WTC11 (cell line): ENCODE measurements at regions not wholly inside any gene's neighbourhood (a gene's known extent, or its start where the extent isn't known, plus 50 kb on each side); places are given as distances from the start of the nearest gene placed in this dataset.

Experiments used
- ATAC-seq: fragments of 200-7000 bp; cut with Tn5 transposase; 2 replicates; pipeline ENCODE4 v1.10.0; 2021; ENCODE audit warnings: mild to moderate bottlenecking, moderate library complexity
- CTCF ChIA-PET: fragments of 300-600 bp; sonication (Branson Sonifier 250); formaldehyde crosslinking; loops from one replicate; lab custom pipeline; 2021; ENCODE audit warnings: antibody characterized with exemption; lab: Charles Lee
- POLR2A ChIA-PET: fragments of 350-600 bp; sonication (Branson Sonifier 250); formaldehyde crosslinking; loops from one replicate; lab custom pipeline; 2021; ENCODE audit warnings: antibody characterized with exemption; lab: Charles Lee
- DNase-seq: peaks from one replicate; pipeline ENCODE4 v3.0.0; 2021; ENCODE audit warnings: low spot score
- H3K27ac Mint-ChIP-seq: 2 replicates; pipeline ENCODE4 v1.8.0; 2021; ENCODE audit warnings: mixed read lengths
- H3K27me3 Mint-ChIP-seq: 2 replicates; pipeline ENCODE4 v1.8.0; 2021; ENCODE audit warnings: low read depth, mild to moderate bottlenecking, moderate library complexity, mixed read lengths
- H3K36me3 Mint-ChIP-seq: 2 replicates; pipeline ENCODE4 v1.8.0; 2021; ENCODE audit warnings: mixed read lengths
- H3K4me1 Mint-ChIP-seq: 2 replicates; pipeline ENCODE4 v1.8.0; 2022; ENCODE audit warnings: mixed read lengths
- H3K4me3 Mint-ChIP-seq: 2 replicates; pipeline ENCODE4 v1.8.0; 2021; ENCODE audit warnings: mild to moderate bottlenecking, moderate library complexity, mixed read lengths
- H3K9me3 Mint-ChIP-seq: 2 replicates; pipeline ENCODE4 v1.8.0; 2021; ENCODE audit warnings: mixed read lengths
- CBFB ChIP-seq: sonication (generic); formaldehyde crosslinking; IDR thresholded peaks from 2 replicates; pipeline ENCODE4 v1.8.1; 2022; ENCODE audit warnings: mild to moderate bottlenecking, low read depth, missing genetic modification reagents
- CDX4 ChIP-seq: fragments of 250-450 bp; sonication (Bioruptor Pico); IDR thresholded peaks from 2 replicates; pipeline ENCODE4 v1.9.0; 2021; ENCODE audit warnings: moderate library complexity, mild to moderate bottlenecking, inconsistent platforms, borderline replicate concordance
- CREM ChIP-seq: sonication (generic); formaldehyde crosslinking; IDR thresholded peaks from 2 replicates; pipeline ENCODE4 v1.8.1; 2022; ENCODE audit warnings: mild to moderate bottlenecking, missing genetic modification reagents, moderate library complexity
- E2F1 ChIP-seq: sonication (generic); formaldehyde crosslinking; IDR thresholded peaks from 2 replicates; pipeline ENCODE4 v1.8.0; 2022; ENCODE audit warnings: mild to moderate bottlenecking, missing genetic modification reagents
- ELF4 ChIP-seq: sonication (generic); formaldehyde crosslinking; IDR thresholded peaks from 2 replicates; pipeline ENCODE4 v1.8.1; 2022; ENCODE audit warnings: low read depth, mild to moderate bottlenecking, moderate library complexity, missing genetic modification reagents
- IRF1 ChIP-seq: sonication (generic); formaldehyde crosslinking; IDR thresholded peaks from 2 replicates; pipeline ENCODE4 v1.8.0; 2023; ENCODE audit warnings: missing genetic modification reagents
- JUN ChIP-seq: sonication (generic); formaldehyde crosslinking; IDR thresholded peaks from 2 replicates; pipeline ENCODE4 v1.8.0; 2023; ENCODE audit warnings: mild to moderate bottlenecking, missing genetic modification reagents
- MXD4 ChIP-seq: fragments of 250-450 bp; sonication (Bioruptor Pico); IDR thresholded peaks from 2 replicates; pipeline ENCODE4 v1.8.0; 2021; ENCODE audit warnings: mild to moderate bottlenecking, moderate library complexity, borderline replicate concordance
- MYBL2 ChIP-seq: sonication (generic); formaldehyde crosslinking; IDR thresholded peaks from 2 replicates; pipeline ENCODE4 v1.8.1; 2023; ENCODE audit warnings: mild to moderate bottlenecking, moderate library complexity, missing genetic modification reagents
- NR1H2 ChIP-seq: sonication (generic); formaldehyde crosslinking; IDR thresholded peaks from 2 replicates; pipeline ENCODE4 v1.9.0; 2021; ENCODE audit warnings: mild to moderate bottlenecking, moderate library complexity, missing genetic modification reagents
- PREB ChIP-seq: sonication (generic); formaldehyde crosslinking; IDR thresholded peaks from 2 replicates; pipeline ENCODE4 v1.8.1; 2022; ENCODE audit warnings: mild to moderate bottlenecking, missing genetic modification reagents, moderate library complexity, borderline replicate concordance
- PRRX2 ChIP-seq: fragments of 250-450 bp; sonication (Bioruptor Pico); IDR thresholded peaks from 2 replicates; pipeline ENCODE4 v1.8.0; 2021; ENCODE audit warnings: mild to moderate bottlenecking
- RELA ChIP-seq: sonication (generic); formaldehyde crosslinking; IDR thresholded peaks from 2 replicates; pipeline ENCODE4 v1.8.1; 2022; ENCODE audit warnings: missing genetic modification reagents, mild to moderate bottlenecking, borderline replicate concordance
- TEAD4 ChIP-seq: sonication (generic); formaldehyde crosslinking; IDR thresholded peaks from 2 replicates; pipeline ENCODE4 v1.8.0; 2022; ENCODE audit warnings: mild to moderate bottlenecking, missing genetic modification reagents
- ZNF138 ChIP-seq: sonication (generic); formaldehyde crosslinking; conservative IDR thresholded peaks from 2 replicates; pipeline ENCODE4 v1.8.1; 2022; ENCODE audit warnings: mild to moderate bottlenecking, moderate library complexity, missing genetic modification reagents
- ZNF317 ChIP-seq: sonication (generic); formaldehyde crosslinking; IDR thresholded peaks from 2 replicates; pipeline ENCODE4 v1.8.1; 2023; ENCODE audit warnings: low read depth, mild to moderate bottlenecking, moderate library complexity, missing genetic modification reagents, borderline replicate concordance
- ZNF423 ChIP-seq: fragments of 250-450 bp; sonication (Bioruptor Pico); IDR thresholded peaks from 2 replicates; pipeline ENCODE4 v2.1.2; 2022; ENCODE audit warnings: mild to moderate bottlenecking, moderate library complexity
- TF ChIP-seq, protein P1 (sequence below): fragments of 250-450 bp; sonication (Bioruptor Pico); IDR thresholded peaks from 2 replicates; pipeline ENCODE4 v1.9.0; 2021; ENCODE audit warnings: mild to moderate bottlenecking

DNA sequence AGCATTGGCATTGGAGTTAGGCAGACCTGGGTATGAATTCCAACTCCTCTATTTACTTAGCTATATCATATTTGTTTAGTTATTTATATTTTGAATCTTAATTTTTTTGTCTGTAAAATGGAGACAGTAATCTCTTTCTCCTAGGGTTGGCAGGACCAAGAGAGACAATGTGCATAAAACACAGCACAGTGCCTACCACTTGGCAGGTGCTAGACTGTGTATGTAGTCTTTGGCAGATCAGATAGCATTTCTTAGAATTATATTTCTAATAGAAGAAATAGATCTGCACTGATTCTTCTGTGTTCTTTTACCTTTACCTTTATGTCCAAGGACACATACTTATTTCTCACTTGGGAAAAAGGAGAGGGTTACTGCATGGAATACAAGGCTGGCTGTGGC is 177.2 kb downstream of the GIPC2 start:
- peaks cover 16% of the 10 kb centered on the region for H3K4me1 Mint-ChIP-seq
- no peak overlapping the region for H3K4me3 Mint-ChIP-seq
- peaks cover 6% of the 10 kb centered on the region for H3K36me3 Mint-ChIP-seq
- POLR2A ChIA-PET = no interaction called here
- H3K27me3 Mint-ChIP-seq = peaks cover 97% of the 10 kb centered on the region
- TF ChIP-seq PRRX2 = no peak
- TF ChIP-seq CREM (CRISPR knock-in tag) = no peak
- TF ChIP-seq E2F1 (CRISPR knock-in tag) = no peak
- TF ChIP-seq CDX4 (CRISPR knock-in tag) = no peak
- TF ChIP-seq PREB = no peak
- TF ChIP-seq MYBL2 = no peak
- TF ChIP-seq IRF1 (CRISPR knock-in tag) = no peak
- TF ChIP-seq TEAD4 (CRISPR knock-in tag) = no peak
- TF ChIP-seq ZNF138 (CRISPR knock-in tag) = no peak
- TF ChIP-seq, protein P1, sequence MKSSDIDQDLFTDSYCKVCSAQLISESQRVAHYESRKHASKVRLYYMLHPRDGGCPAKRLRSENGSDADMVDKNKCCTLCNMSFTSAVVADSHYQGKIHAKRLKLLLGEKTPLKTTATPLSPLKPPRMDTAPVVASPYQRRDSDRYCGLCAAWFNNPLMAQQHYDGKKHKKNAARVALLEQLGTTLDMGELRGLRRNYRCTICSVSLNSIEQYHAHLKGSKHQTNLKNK = no peak
- TF ChIP-seq ELF4 (CRISPR knock-in tag) = no peak
- TF ChIP-seq RELA (CRISPR knock-in tag) = no peak
- TF ChIP-seq ZNF317 = no peak
- TF ChIP-seq CBFB = no peak
- CTCF ChIA-PET = no interaction called here
- H3K9me3 Mint-ChIP-seq = peaks cover 10% of the 10 kb centered on the region
- no peak for ATAC-seq
- no peak for DNase-seq
- H3K27ac Mint-ChIP-seq = no peak overlapping the region

DNA sequence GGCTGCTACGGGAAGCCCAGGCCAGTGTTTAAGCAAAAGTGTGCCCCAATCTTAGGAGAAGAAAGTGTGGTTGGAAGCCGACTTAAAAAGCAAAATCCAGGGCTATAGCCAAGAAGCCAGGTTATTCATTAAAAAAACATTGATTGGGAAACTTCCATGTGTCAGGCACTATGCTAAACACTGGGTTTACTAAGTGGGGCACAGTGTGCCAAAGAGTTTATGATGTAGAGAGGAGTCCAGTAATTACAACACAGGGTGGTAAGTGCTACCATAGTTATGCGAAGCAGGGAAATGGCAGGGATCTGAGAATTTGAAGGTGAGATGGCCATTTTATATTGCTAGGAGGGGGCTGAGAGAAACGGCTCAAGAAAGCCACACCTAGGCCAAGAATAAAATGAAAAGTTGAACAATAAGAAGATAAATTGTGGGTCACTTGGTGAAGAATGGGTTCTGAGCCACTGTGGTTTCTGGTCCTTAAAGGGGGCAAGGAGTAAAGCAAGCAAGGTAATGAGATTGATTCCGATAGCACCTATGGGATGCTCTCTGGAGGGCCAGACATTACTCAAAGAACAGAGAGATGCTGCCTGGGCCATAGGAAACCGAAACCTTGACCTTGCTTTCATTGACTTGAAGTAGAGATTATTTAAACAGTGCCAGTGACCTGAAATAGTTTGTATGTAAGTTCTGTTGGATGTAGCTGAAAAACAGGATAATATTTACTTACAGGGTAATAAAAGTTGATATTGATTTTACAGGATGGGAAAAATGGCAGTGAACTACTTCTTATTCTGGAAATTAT is 177.8 kb downstream of the GIPC2 start:
- H3K9me3 Mint-ChIP-seq = peaks cover 10% of the 10 kb centered on the region
- peaks cover 23% of the 10 kb centered on the region for H3K4me1 Mint-ChIP-seq
- no peak for ATAC-seq
- no peak overlapping the region for H3K27ac Mint-ChIP-seq
- TF ChIP-seq, protein P1 = no peak
- TF ChIP-seq CREM (CRISPR knock-in tag) = no peak
- TF ChIP-seq, all 79 proteins: peak for 0
- DNase-seq = no peak
- Mint-ChIP-seq H3K36me3 (peaks cover 6% of the 10 kb centered on the region), H3K4me3 (no peak overlapping the region), H3K27me3 (peaks cover 97% of the 10 kb centered on the region)
- CTCF ChIA-PET = no interaction called here
- POLR2A ChIA-PET = no interaction called here

GRCh38 chr1:78224246-78224785 is 178.6 kb downstream of the GIPC2 start:
- no peak for DNase-seq
- peaks cover 24% of the 10 kb centered on the region for H3K4me1 Mint-ChIP-seq
- ATAC-seq = no peak
- H3K27me3 Mint-ChIP-seq = peaks cover 97% of the 10 kb centered on the region
- peaks cover 10% of the 10 kb centered on the region for H3K9me3 Mint-ChIP-seq
- H3K27ac Mint-ChIP-seq = no peak overlapping the region
- no peak overlapping the region for H3K4me3 Mint-ChIP-seq
- ChIA-PET CTCF (no interaction called here), POLR2A (no interaction called here)
- H3K36me3 Mint-ChIP-seq = peaks cover 6% of the 10 kb centered on the region
- TF ChIP-seq MXD4 (CRISPR knock-in tag) (no peak), JUN (CRISPR knock-in tag) (no peak), ZNF423 (no peak), NR1H2 (CRISPR knock-in tag) (no peak)
